Osteoblast (primary cell): ENCODE measurements at regions not wholly inside any gene's neighbourhood (a gene's known extent, or its start where the extent isn't known, plus 50 kb on each side); places are given as distances from the start of the nearest gene placed in this dataset.
A peak's percentile ranks its signal among the peaks of the same experiment; 100 is the strongest.
"Not testable (repeated sequence)": the region's sequence is repeated elsewhere in the genome, so short reads cannot be mapped to it uniquely, and the experiment has no call there.

Experiments
- DNase-seq: peaks from one replicate; pipeline ENCODE4 v3.0.0; 2011; ENCODE audit warnings: low spot score, mixed read lengths; ENCODE audit not compliant: insufficient read length; ENCODE audit errors: missing footprints
- H2AFZ ChIP-seq: 2 replicates; pipeline ENCODE4 v1.6.0; 2011; ENCODE audit warnings: mild to moderate bottlenecking, low read length
- H3K27ac ChIP-seq: 2 replicates; pipeline ENCODE4 v1.5.1; 2011; ENCODE audit warnings: mild to moderate bottlenecking, low read depth, low read length, moderate library complexity
- H3K27me3 ChIP-seq: 2 replicates; pipeline ENCODE4 v1.6.0; 2012; ENCODE audit warnings: mild to moderate bottlenecking, control low read depth, inconsistent platforms, low read length, moderate library complexity; ENCODE audit not compliant: insufficient read depth
- H3K36me3 ChIP-seq: 2 replicates; pipeline ENCODE4 v1.5.1; 2011; ENCODE audit warnings: mild to moderate bottlenecking, low read length, control low read depth, moderate library complexity; ENCODE audit not compliant: insufficient read depth
- H3K4me1 ChIP-seq: 2 replicates; pipeline ENCODE4 v1.5.1; 2011; ENCODE audit warnings: mild to moderate bottlenecking, low read length, control low read depth, moderate library complexity; ENCODE audit not compliant: insufficient read depth
- H3K4me2 ChIP-seq: 2 replicates; pipeline ENCODE4 v1.6.0; 2011; ENCODE audit warnings: mild to moderate bottlenecking, low read length; ENCODE audit not compliant: insufficient read depth
- H3K4me3 ChIP-seq: fragments of 200-600 bp; sonication (generic); 3 replicates; pipeline ENCODE4 v1.5.1; 2012; ENCODE audit warnings: mild to moderate bottlenecking, low read length, inconsistent platforms; ENCODE audit not compliant: insufficient read depth
- H3K79me2 ChIP-seq: 2 replicates; pipeline ENCODE4 v1.6.0; 2012; ENCODE audit warnings: mild to moderate bottlenecking, low read length, control low read depth, inconsistent platforms; ENCODE audit not compliant: insufficient read depth
- H3K9me3 ChIP-seq: 2 replicates; pipeline ENCODE4 v1.5.1; 2011; ENCODE audit warnings: low read depth, low read length, control low read depth
- H4K20me1 ChIP-seq: 2 replicates; pipeline ENCODE4 v1.6.0; 2012; ENCODE audit warnings: mild to moderate bottlenecking, low read length, control low read depth; ENCODE audit not compliant: insufficient read depth
- TF ChIP-seq, protein P1 (sequence below): IDR thresholded peaks from 2 replicates; pipeline ENCODE4 v1.5.1; 2011; ENCODE audit warnings: mild to moderate bottlenecking, low read depth, low read length, moderate library complexity; ENCODE audit errors: extremely low read depth

DNA sequence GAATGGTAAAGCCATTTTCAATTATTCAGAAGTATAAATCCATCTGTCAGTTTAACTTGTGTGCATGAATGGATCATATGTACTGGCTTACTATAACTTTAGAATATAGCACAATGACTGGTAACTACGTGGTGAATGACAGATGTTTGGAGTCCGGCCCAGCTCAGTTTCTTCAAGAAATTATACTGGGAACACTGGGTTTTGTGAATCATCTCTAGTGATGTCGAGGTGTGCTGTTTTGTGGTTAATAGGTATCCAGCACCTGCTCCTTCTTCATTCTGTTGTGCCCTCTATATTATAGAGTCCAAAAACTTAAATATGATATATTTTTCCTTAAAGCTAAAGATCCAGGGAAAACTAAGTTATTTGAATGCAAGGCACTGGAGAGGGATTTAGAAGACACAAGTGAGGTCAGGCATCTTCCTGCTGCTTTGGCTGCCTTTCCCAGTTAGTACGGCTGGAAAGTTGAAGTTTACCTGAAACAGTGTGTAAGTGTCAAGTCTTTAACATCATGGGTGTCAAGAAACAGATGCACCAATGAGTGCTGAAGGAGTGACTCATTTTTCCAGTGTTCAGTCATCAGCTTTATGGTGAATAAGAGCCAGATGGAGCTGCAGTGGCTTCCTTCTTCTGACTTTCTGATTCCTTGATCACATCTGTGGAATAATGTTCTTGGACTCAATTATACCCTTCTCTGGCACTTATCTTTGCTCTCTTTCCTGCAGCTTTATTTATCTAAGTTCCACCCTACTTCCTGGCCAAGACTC, 1079.5 kb upstream of the CELF4 start:
- TF ChIP-seq, protein P1, sequence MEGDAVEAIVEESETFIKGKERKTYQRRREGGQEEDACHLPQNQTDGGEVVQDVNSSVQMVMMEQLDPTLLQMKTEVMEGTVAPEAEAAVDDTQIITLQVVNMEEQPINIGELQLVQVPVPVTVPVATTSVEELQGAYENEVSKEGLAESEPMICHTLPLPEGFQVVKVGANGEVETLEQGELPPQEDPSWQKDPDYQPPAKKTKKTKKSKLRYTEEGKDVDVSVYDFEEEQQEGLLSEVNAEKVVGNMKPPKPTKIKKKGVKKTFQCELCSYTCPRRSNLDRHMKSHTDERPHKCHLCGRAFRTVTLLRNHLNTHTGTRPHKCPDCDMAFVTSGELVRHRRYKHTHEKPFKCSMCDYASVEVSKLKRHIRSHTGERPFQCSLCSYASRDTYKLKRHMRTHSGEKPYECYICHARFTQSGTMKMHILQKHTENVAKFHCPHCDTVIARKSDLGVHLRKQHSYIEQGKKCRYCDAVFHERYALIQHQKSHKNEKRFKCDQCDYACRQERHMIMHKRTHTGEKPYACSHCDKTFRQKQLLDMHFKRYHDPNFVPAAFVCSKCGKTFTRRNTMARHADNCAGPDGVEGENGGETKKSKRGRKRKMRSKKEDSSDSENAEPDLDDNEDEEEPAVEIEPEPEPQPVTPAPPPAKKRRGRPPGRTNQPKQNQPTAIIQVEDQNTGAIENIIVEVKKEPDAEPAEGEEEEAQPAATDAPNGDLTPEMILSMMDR = no peak
- Histone ChIP-seq H3K4me1 (no peaks in the 10 kb centered on the region), H3K27ac (no peak overlapping the region), H3K4me3 (no peak overlapping the region), H3K36me3 (no peaks in the 10 kb centered on the region), H3K27me3 (no peaks in the 10 kb centered on the region), H3K79me2 (no peaks in the 10 kb centered on the region), H2AFZ (no peak overlapping the region), H4K20me1 (no peaks in the 10 kb centered on the region), H3K4me2 (no peak overlapping the region), H3K9me3 (no peaks in the 10 kb centered on the region)
- DNase-seq = no peak

DNA sequence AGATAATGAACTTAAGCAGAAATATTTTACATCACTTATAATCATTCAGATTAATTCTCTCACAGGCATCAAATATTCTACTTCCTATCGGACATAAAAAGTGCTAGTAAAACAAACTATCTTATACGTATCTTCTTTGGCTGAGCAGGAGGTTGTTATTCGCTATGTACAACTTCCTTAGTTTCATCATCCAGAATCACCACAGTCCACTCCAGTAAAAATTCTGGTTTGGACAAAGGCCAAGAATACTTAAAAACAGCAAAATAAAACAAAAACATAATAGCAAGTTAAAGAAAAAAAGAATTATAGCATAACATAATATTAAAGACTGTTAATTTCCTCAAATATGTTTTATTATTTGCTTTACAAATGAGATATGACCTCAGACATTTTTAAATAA, 1077.1 kb upstream of the CELF4 start:
- H3K4me2 ChIP-seq = no peak overlapping the region
- H2AFZ ChIP-seq = no peak overlapping the region
- H3K27ac ChIP-seq = no peak overlapping the region
- H3K27me3 ChIP-seq = no peaks in the 10 kb centered on the region
- no peak overlapping the region for H3K4me3 ChIP-seq
- no peaks in the 10 kb centered on the region for H4K20me1 ChIP-seq
- no peaks in the 10 kb centered on the region for H3K36me3 ChIP-seq
- DNase-seq = no peak
- no peaks in the 10 kb centered on the region for H3K4me1 ChIP-seq
- H3K9me3 ChIP-seq = peaks cover 4% of the 10 kb centered on the region
- TF ChIP-seq, protein P1 = no peak
- H3K79me2 ChIP-seq = no peaks in the 10 kb centered on the region

DNA sequence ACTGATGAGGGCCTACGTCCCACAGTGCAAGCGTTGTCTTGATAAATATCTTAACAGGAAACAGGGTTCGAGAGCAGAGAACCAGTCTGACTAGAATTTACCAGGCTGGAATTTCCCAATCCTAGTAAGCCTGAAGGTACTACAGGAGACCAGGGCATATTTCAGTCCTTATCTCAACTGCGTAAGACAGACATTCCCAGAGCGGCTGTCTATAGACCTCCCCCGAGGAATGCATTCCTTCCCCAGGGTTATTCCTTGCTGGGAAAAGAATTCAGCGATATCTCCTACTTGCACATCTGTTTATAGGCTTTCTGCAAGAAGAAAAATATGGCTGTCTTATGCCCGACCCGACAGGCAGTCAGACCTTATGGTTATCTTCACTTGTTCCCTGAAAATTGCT, 1074.1 kb upstream of the CELF4 start:
- H3K4me2 ChIP-seq, H2AFZ ChIP-seq, H3K27me3 ChIP-seq, H4K20me1 ChIP-seq, DNase-seq, H3K36me3 ChIP-seq, H3K27ac ChIP-seq, H3K4me3 ChIP-seq, H3K4me1 ChIP-seq, H3K9me3 ChIP-seq, H3K79me2 ChIP-seq: not testable (repeated sequence)

DNA sequence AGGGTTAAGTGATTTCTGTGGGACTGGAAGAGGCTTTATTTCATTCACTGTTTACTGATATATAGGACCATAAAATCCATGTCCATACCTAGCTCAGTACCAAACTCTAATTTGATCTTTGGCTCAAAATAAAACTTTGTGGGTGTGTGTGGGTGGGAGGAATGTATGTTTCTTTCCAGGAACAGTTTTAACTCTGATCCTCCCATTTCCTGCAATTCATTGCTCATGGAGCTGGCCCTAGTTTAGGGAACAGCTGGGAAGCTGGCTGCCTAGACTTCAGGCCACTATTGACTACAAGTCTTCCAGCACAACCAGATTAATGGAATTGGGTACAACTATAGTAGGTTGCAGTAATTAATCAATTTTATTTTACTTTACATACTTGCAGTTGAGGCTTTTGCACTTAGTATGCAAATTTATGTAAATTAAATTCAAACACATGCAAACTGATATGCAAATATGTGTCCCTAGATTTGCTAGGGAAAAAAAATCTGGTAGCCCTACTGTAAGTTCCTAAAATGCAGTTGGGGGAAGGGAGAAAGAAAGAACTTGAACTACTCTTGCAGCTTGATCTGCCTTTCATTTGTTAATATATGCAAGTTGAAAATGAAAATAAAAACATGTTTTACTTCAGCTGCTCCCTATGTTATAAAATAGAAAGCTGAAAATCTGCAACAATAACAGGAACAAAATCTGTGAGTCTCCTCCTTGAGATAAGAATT, 1070.3 kb upstream of the CELF4 start:
- no peaks in the 10 kb centered on the region for H3K4me1 ChIP-seq
- H3K4me3 ChIP-seq = no peak overlapping the region
- peak; percentile 19 for DNase-seq
- no peak overlapping the region for H3K27ac ChIP-seq
- H2AFZ ChIP-seq = no peak overlapping the region
- H3K79me2 ChIP-seq = no peaks in the 10 kb centered on the region
- H3K27me3 ChIP-seq = no peaks in the 10 kb centered on the region
- no peaks in the 10 kb centered on the region for H4K20me1 ChIP-seq
- no peaks in the 10 kb centered on the region for H3K36me3 ChIP-seq
- H3K4me2 ChIP-seq = no peak overlapping the region
- TF ChIP-seq, protein P1 = no peak
- H3K9me3 ChIP-seq = peaks cover 8% of the 10 kb centered on the region
